Brain microvascular endothelial cell (primary cell): ENCODE measurements at regions not wholly inside any gene's neighbourhood (a gene's known extent, or its start where the extent isn't known, plus 50 kb on each side); places are given as distances from the start of the nearest gene placed in this dataset.

Experiments
- DNase-seq: peaks from one replicate; pipeline ENCODE4 v3.0.0-alpha.2; 2020
- H3K27ac ChIP-seq: fragments of 250-450 bp; sonication (Bioruptor Pico); 2 replicates; pipeline ENCODE4 v1.5.1; 2020; ENCODE audit warnings: mild to moderate bottlenecking, moderate library complexity
- H3K27me3 ChIP-seq: fragments of 250-450 bp; sonication (Bioruptor Pico); replicated peaks from 2 replicates; pipeline ENCODE4 v1.5.1; 2020; ENCODE audit warnings: mild to moderate bottlenecking
- H3K36me3 ChIP-seq: fragments of 250-450 bp; sonication (Bioruptor Pico); replicated peaks from 2 replicates; pipeline ENCODE4 v1.5.1; 2020; ENCODE audit warnings: mild to moderate bottlenecking
- H3K4me3 ChIP-seq: 2 replicates; pipeline ENCODE4 v1.5.1; 2011; ENCODE audit warnings: low read depth, mild to moderate bottlenecking, control low read depth, low read length, moderate library complexity
- CTCF ChIP-seq: IDR thresholded peaks from 2 replicates; pipeline ENCODE4 v1.5.1; 2011; ENCODE audit warnings: low read depth, mild to moderate bottlenecking, moderate library complexity, low read length, control low read depth, inconsistent platforms; ENCODE audit errors: missing control alignments
- in situ Hi-C: cut with HindIII; loops from 2 replicates; pipeline ENCODE4 v1.10.0; 2017; ENCODE audit warnings: low sequenced_read_pairs, low pct_ligation_motif_present

GRCh38 chrX:126064901-126065541 lies 101.1 kb downstream of the DCAF12L2 start:
- H3K36me3 ChIP-seq, result no peaks in the 10 kb centered on the region
- H3K27ac ChIP-seq, result no peak overlapping the region
- no peak for TF ChIP-seq CTCF
- H3K4me3 ChIP-seq, result no peak overlapping the region
- no peaks in the 10 kb centered on the region for H3K27me3 ChIP-seq
- in situ Hi-C loops, result no loop called here
- no peak for DNase-seq

GRCh38 chrX:126065901-126066660 lies 100.0 kb downstream of the DCAF12L2 start:
- Histone ChIP-seq H3K27me3 (no peaks in the 10 kb centered on the region), H3K4me3 (no peak overlapping the region), H3K27ac (no peak overlapping the region), H3K36me3 (no peaks in the 10 kb centered on the region)
- in situ Hi-C loops, result no loop called here
- no peak for DNase-seq
- no peak for TF ChIP-seq CTCF
